Ovary (tissue), 7 donors: ENCODE measurements at regions not wholly inside any gene's neighbourhood (a gene's known extent, or its start where the extent isn't known, plus 50 kb on each side); places are given as distances from the start of the nearest gene placed in this dataset.

ENCODE experiments used
- DNase-seq, 5 donors: peaks; one replicate each; pipeline ENCODE4 v3.0.0-alpha.2; 2019 to 2020
- H3K27ac ChIP-seq, 2 donors: fragments of 200-600 bp; one replicate each; pipeline versions ENCODE4 v1.5.1 to v1.8.0; 2019 to 2022
- H3K27me3 ChIP-seq: fragments of 200-600 bp; one replicate; pipeline ENCODE4 v1.8.0; 2022
- H3K36me3 ChIP-seq: fragments of 200-600 bp; sonication (generic); one replicate; pipeline ENCODE4 v1.5.1; 2019
- H3K4me1 ChIP-seq: one replicate; pipeline ENCODE4 v1.8.1; 2013; ENCODE audit warnings: mild to moderate bottlenecking, moderate library complexity; ENCODE audit not compliant: insufficient read depth
- H3K4me3 ChIP-seq: fragments of 200-600 bp; sonication (generic); one replicate; pipeline ENCODE4 v1.5.1; 2017
- H3K9me3 ChIP-seq, 2 donors: fragments of 200-600 bp in 1 of 2; sonication (generic) in 1 of 2; one replicate each; pipeline versions ENCODE4 v1.5.1 to v1.8.1; 2013 to 2019; ENCODE audit warnings: mild to moderate bottlenecking in 1 of 2, moderate library complexity in 1 of 2
- EP300 ChIP-seq: sonication (generic); formaldehyde crosslinking; IDR thresholded peaks from one replicate; pipeline ENCODE4 v1.6.1; 2017; ENCODE audit warnings: antibody characterized with exemption
- POLR2A ChIP-seq: fragments of 450-650 bp; IDR thresholded peaks from one replicate; pipeline ENCODE4 v1.6.1; 2017; ENCODE audit warnings: antibody characterized with exemption, mild to moderate bottlenecking, moderate library complexity
- WGBS, 3 donors: extraction: QIAGEN DNeasy Blood & Tissue Kit in 1 of 3; methylation state at CpG; one replicate each; pipeline versions ENCODE4 v1.1.5 to v1.1.7; 2013 to 2017; 5-methylcytosine and 5-hydroxymethylcytosine counted together
- intact Hi-C, 4 donors: fragments of 100-400 bp; cut with DNase I; formaldehyde crosslinking; loops; one replicate each; pipeline versions ENCODE4 v1.11.0 to v1.15.1; 2022 to 2023
- TF ChIP-seq, protein P1 (sequence below), 3 donors: fragments of 450-650 bp in 2 of 3; fragments of 200-600 bp in 1 of 3; IDR thresholded peaks; one replicate each; pipeline versions ENCODE4 v1.5.1 to v1.8.0; 2016 to 2022; ENCODE audit warnings: antibody characterized with exemption in 3 of 3, mild to moderate bottlenecking in 1 of 3
- donor health status: DM: no; HTN: no; CAD: no; lungs with moderate emphysema.
- donor health status: DM: no; HTN: no; CAD: no.
- donor health status: Bipolar disorder and iron deficiency.
- donor health status: DM: no; HTN: no; CAD: no.
- donor health status: DM: yes; HTN: yes; CAD: no.

DNA sequence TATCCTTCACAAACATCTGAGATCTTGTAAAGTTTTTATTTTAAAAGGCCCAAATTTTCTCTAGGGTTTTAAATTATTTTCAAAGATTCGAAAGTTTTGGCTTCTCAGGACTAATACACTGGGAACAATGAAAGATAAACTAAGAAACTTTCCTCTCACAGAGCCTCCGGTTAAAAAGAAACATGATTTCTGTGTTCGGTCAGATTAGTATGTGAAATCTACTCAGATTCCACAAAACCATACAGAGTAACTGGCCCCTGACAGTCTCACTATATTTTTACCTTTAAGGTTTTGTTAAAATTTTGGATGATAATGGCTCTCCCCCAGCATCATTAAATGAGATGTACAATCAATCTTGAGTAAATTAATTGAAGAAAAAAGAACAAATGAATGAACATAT lies 471.0 kb downstream of the COL12A1 start:
- Histone ChIP-seq H3K4me3 (no peak overlapping the region), H3K36me3 (no peaks in the 10 kb centered on the region), H3K27me3 (no peaks in the 10 kb centered on the region), H3K9me3 (no peaks in the 10 kb centered on the region), H3K4me1 (peaks cover 3% of the 10 kb centered on the region), H3K27ac (peak overlapping the region in 1 of 2 donors; percentile 61)
- WGBS, 3 donors = 8 to 13% (median 12%) methylated on average over 3 of the region's 3 CpGs
- intact Hi-C loops = loop anchor here in 1 of 4 donors (10.0 kb wide), 1 partner anchor 470 kb away; the partner anchor contains the start of gene COL12A1
- DNase-seq = no peak
- no peak for TF ChIP-seq EP300
- TF ChIP-seq, protein P1, sequence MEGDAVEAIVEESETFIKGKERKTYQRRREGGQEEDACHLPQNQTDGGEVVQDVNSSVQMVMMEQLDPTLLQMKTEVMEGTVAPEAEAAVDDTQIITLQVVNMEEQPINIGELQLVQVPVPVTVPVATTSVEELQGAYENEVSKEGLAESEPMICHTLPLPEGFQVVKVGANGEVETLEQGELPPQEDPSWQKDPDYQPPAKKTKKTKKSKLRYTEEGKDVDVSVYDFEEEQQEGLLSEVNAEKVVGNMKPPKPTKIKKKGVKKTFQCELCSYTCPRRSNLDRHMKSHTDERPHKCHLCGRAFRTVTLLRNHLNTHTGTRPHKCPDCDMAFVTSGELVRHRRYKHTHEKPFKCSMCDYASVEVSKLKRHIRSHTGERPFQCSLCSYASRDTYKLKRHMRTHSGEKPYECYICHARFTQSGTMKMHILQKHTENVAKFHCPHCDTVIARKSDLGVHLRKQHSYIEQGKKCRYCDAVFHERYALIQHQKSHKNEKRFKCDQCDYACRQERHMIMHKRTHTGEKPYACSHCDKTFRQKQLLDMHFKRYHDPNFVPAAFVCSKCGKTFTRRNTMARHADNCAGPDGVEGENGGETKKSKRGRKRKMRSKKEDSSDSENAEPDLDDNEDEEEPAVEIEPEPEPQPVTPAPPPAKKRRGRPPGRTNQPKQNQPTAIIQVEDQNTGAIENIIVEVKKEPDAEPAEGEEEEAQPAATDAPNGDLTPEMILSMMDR (IDR thresholded peaks at IDR 0.05) = no peak
- TF ChIP-seq POLR2A = no peak

DNA sequence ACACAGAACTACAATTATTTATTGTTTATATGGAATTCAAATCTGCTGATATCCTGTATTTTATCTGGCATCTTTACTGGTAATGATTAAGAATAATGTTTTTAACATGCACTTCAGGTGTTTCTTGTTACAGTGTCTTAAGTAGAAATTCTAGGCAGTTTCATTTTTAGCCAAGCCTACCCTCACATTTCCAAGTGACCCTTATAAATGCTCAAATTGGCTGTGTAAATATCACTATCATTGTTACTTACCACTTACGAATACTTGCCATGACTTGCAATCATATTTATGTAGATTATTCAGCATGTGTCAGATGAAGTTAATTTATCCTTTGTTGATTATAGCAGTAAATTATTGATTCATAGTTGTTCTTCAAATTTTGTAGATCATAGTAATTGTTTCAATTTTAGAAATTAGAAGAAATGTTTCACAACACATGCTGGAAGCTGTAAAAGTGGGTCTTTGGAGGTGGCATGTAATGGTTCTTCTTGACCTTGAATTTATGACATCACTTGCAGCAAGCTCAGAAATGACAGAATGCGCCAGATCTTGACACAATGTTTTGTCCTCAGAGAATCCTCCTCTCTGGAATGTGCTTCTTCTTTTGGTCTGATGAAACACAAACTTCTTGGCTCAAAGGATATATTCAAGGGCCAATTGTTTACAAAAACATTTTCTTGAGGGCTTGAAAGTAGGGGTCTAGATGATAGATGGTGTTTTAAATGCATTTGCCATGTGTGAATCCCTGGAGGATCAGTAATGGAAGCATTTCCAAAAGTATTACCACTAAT lies 471.8 kb downstream of the COL12A1 start:
- intact Hi-C loops = loop anchor here in 1 of 4 donors (10.0 kb wide), 1 partner anchor 471 kb away; the partner anchor contains the start of gene COL12A1
- no peaks in the 10 kb centered on the region for H3K36me3 ChIP-seq
- TF ChIP-seq EP300 (no peak), POLR2A (no peak)
- TF ChIP-seq, protein P1 (IDR thresholded peaks at IDR 0.05) = no peak
- peaks cover 3% of the 10 kb centered on the region for H3K4me1 ChIP-seq
- no peaks in the 10 kb centered on the region for H3K27me3 ChIP-seq
- WGBS, 3 donors = 15 to 19% (median 17%) methylated on average over 2 of the region's 2 CpGs
- peak overlapping the region in 1 of 2 donors; percentile 61 for H3K27ac ChIP-seq
- H3K4me3 ChIP-seq = no peak overlapping the region
- H3K9me3 ChIP-seq = no peaks in the 10 kb centered on the region
- DNase-seq = no peak

DNA sequence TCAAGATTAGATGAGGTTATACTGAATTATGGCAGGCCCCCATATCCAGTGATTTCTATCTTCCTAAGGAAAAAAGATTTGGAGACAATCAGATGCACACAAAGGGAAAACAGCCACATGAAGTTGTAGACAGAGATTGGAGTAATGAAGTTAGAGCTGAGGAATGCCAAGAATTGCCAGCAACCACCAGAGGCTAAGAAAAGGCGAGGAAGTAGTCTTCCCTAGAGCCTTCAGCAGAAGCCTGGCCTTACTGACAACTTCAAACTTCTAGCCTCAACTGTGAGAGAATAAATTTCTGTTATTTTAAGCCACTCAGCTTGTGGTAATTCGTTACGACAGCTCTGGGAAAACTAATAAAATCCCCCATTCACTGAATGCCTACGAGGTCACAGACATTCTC lies 473.9 kb downstream of the COL12A1 start:
- H3K36me3 ChIP-seq = no peaks in the 10 kb centered on the region
- no peaks in the 10 kb centered on the region for H3K27me3 ChIP-seq
- peaks cover 3% of the 10 kb centered on the region for H3K4me1 ChIP-seq
- no peak overlapping the region for H3K27ac ChIP-seq
- intact Hi-C loops = loop anchor here in 1 of 4 donors (10.0 kb wide), 1 partner anchor 473 kb away; the partner anchor contains the start of gene COL12A1
- no peak overlapping the region for H3K4me3 ChIP-seq
- no peak for DNase-seq
- 61 to 66% (median 63%) methylated on average over 4 of the region's 4 CpGs for WGBS, 3 donors
- no peak for TF ChIP-seq POLR2A
- no peaks in the 10 kb centered on the region for H3K9me3 ChIP-seq

DNA sequence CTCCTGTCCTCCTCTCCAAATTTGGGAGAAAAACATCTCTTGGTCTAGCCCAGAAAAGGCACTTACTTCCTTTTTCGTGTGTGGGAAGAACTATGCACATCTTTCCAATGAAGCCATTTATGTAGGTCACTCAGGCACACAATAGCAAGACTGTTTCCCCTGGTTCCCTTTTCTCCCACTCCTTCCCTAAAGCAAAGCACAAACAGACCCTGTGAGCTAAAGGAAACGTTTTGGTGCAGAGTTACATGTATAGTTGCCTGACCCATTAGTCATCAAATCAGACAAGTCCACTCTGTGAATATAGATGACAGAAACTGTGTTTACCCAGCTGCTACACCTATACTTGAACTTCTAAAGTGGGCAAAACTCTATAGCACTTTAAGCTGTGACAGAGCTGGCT lies 474.6 kb downstream of the COL12A1 start:
- H3K9me3 ChIP-seq = no peaks in the 10 kb centered on the region
- intact Hi-C loops = loop anchor here in 1 of 4 donors (10.0 kb wide), 1 partner anchor 474 kb away; the partner anchor contains the start of gene COL12A1
- H3K4me3 ChIP-seq = no peak overlapping the region
- no peaks in the 10 kb centered on the region for H3K27me3 ChIP-seq
- H3K4me1 ChIP-seq = peaks cover 3% of the 10 kb centered on the region
- TF ChIP-seq POLR2A = no peak
- TF ChIP-seq, protein P1 (IDR thresholded peaks at IDR 0.05) = no peak
- TF ChIP-seq EP300 = no peak
- WGBS, 3 donors = 47 to 55% (median 47%) methylated on average over 2 of the region's 2 CpGs
- H3K36me3 ChIP-seq = no peaks in the 10 kb centered on the region
- H3K27ac ChIP-seq = no peak overlapping the region
- no peak for DNase-seq

DNA sequence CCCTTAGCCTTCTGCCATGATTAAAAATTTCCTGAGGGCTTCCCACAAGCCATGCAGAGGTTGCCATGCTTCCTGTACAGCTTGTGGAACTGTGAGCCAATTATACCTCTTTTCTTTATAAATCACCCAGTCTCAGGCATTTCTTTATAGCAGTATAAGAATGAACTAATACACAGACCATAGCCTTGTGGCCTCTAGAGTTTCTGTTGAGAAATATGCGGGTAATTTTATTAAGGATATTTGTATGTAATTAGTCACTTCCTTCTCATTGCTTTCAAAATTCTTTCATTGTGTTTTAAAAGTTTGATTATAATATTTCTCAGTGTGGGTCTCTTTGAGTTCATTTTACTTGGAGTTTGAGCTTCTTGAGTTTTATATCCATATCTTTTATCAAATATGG lies 484.9 kb downstream of the COL12A1 start:
- intact Hi-C loops = no loop called here
- no peaks in the 10 kb centered on the region for H3K4me1 ChIP-seq
- no peak overlapping the region for H3K4me3 ChIP-seq
- 92 to 100% (median 96%) methylated on average over 1 of the region's 1 CpG for WGBS, 3 donors
- H3K27me3 ChIP-seq = no peaks in the 10 kb centered on the region
- no peak for DNase-seq
- H3K36me3 ChIP-seq = no peaks in the 10 kb centered on the region
- TF ChIP-seq POLR2A (no peak), EP300 (no peak)
- TF ChIP-seq, protein P1 (IDR thresholded peaks at IDR 0.05) = no peak
- H3K9me3 ChIP-seq = no peaks in the 10 kb centered on the region
- no peak overlapping the region for H3K27ac ChIP-seq
